CD14-positive monocyte (primary cell): ENCODE measurements at regions not wholly inside any gene's neighbourhood (a gene's known extent, or its start where the extent isn't known, plus 50 kb on each side); places are given as distances from the start of the nearest gene placed in this dataset.

Experiments used
- DNase-seq, 3 donors: peaks; one replicate each; pipeline ENCODE4 v3.0.0-alpha.2; 2011 to 2022
- H2AFZ ChIP-seq: 2 replicates; pipeline ENCODE4 v1.6.0; 2012; ENCODE audit warnings: mild to moderate bottlenecking, low read depth, low read length, inconsistent platforms; ENCODE audit not compliant: insufficient read depth, poor library complexity, severe bottlenecking
- H3K27ac ChIP-seq, 2 donors: 1 replicate in 1 of 2; 2 replicates in 1 of 2; pipeline ENCODE4 v1.5.1; 2012 to 2013; ENCODE audit warnings: low read length in 2 of 2, control low read depth in 1 of 2, inconsistent platforms in 1 of 2, low read depth in 1 of 2, mild to moderate bottlenecking in 1 of 2
- H3K27me3 ChIP-seq, 2 donors: one replicate each; pipeline versions ENCODE4 v1.6.0 to v1.6.1; 2011 to 2013; ENCODE audit warnings: low read length in 2 of 2; ENCODE audit not compliant: control insufficient read depth in 2 of 2, insufficient read depth in 2 of 2
- H3K36me3 ChIP-seq, 2 donors: replicated peaks in 1 of 2; 1 replicate in 1 of 2; 2 replicates in 1 of 2; pipeline versions ENCODE4 v1.5.1 to v1.6.1; 2012 to 2013; ENCODE audit warnings: low read length in 2 of 2, control low read depth in 1 of 2, inconsistent platforms in 1 of 2, mild to moderate bottlenecking in 1 of 2; ENCODE audit not compliant: insufficient read depth in 2 of 2, control insufficient read depth in 1 of 2
- H3K4me1 ChIP-seq, 2 donors: 1 replicate in 1 of 2; 2 replicates in 1 of 2; pipeline versions ENCODE4 v1.5.1 to v1.6.1; 2012 to 2013; ENCODE audit warnings: low read length in 2 of 2, control low read depth in 1 of 2, inconsistent platforms in 1 of 2, mild to moderate bottlenecking in 1 of 2, moderate library complexity in 1 of 2; ENCODE audit not compliant: insufficient read depth in 2 of 2, control insufficient read depth in 1 of 2
- H3K4me2 ChIP-seq: replicated peaks from 2 replicates; pipeline ENCODE3; 2012; ENCODE audit warnings: low read length, moderate library complexity, mild to moderate bottlenecking; ENCODE audit not compliant: poor library complexity, severe bottlenecking; ENCODE audit errors: extremely low read depth
- H3K4me3 ChIP-seq, 3 experiments: fragments of 200-600 bp in 1 of 3; sonication (generic) in 1 of 3; replicated peaks in 1 of 3; 1 replicate in 2 of 3; 2 replicates in 1 of 3; pipeline ENCODE4 v1.5.1; 2011 to 2013; ENCODE audit warnings: low read length in 3 of 3, mild to moderate bottlenecking in 3 of 3, control low read depth in 2 of 3, low read depth in 2 of 3, inconsistent platforms in 1 of 3, moderate library complexity in 1 of 3
- H3K79me2 ChIP-seq: 2 replicates; pipeline ENCODE4 v1.6.0; 2012; ENCODE audit warnings: mild to moderate bottlenecking, control low read depth, inconsistent platforms, low read length, moderate library complexity; ENCODE audit not compliant: insufficient read depth
- H3K9ac ChIP-seq: 2 replicates; pipeline ENCODE4 v1.6.0; 2017; ENCODE audit warnings: low read length, mild to moderate bottlenecking; ENCODE audit not compliant: insufficient read depth, poor library complexity, severe bottlenecking
- H3K9me3 ChIP-seq, 2 donors: replicated peaks in 1 of 2; 1 replicate in 1 of 2; 2 replicates in 1 of 2; pipeline versions ENCODE4 v1.5.1 to v1.6.1; 2012 to 2013; ENCODE audit warnings: low read length in 2 of 2, control low read depth in 1 of 2; ENCODE audit not compliant: control insufficient read depth in 1 of 2, insufficient read depth in 1 of 2
- H4K20me1 ChIP-seq: 2 replicates; pipeline ENCODE4 v1.6.0; 2012; ENCODE audit warnings: mild to moderate bottlenecking, low read length, control low read depth, moderate library complexity; ENCODE audit not compliant: insufficient read depth
- H3K27ac Mint-ChIP-seq, 7 donors: one replicate each; pipeline ENCODE4 v1.8.0; 2020; ENCODE audit warnings: mild to moderate bottlenecking in 7 of 7, mixed read lengths in 7 of 7, moderate library complexity in 6 of 7, inconsistent platforms in 2 of 7
- H3K27me3 Mint-ChIP-seq, 3 donors: one replicate each; pipeline ENCODE4 v1.8.0; 2021 to 2022; ENCODE audit warnings: low read depth in 3 of 3, mild to moderate bottlenecking in 3 of 3, mixed read lengths in 3 of 3, moderate library complexity in 3 of 3, inconsistent platforms in 1 of 3
- H3K36me3 Mint-ChIP-seq, 2 donors: one replicate each; pipeline ENCODE4 v1.8.0; 2020; ENCODE audit warnings: mixed read lengths in 2 of 2, inconsistent platforms in 1 of 2, mild to moderate bottlenecking in 1 of 2
- H3K4me1 Mint-ChIP-seq: one replicate; pipeline ENCODE4 v1.8.0; 2020; ENCODE audit warnings: mild to moderate bottlenecking, mixed read lengths
- H3K4me3 Mint-ChIP-seq, 2 donors: one replicate each; pipeline ENCODE4 v1.8.0; 2020; ENCODE audit warnings: mild to moderate bottlenecking in 2 of 2, mixed read lengths in 2 of 2, moderate library complexity in 1 of 2
- H3K9me3 Mint-ChIP-seq, 7 donors: one replicate each; pipeline ENCODE4 v1.8.0; 2020 to 2022; ENCODE audit warnings: mixed read lengths in 7 of 7, mild to moderate bottlenecking in 6 of 7, moderate library complexity in 6 of 7, inconsistent platforms in 2 of 7
- WGBS: methylation state at CpG from one replicate; pipeline ENCODE4 v1.1.5; 2013; ENCODE audit warnings: missing lambda C conversion rate; ENCODE audit not compliant: insufficient coverage; 5-methylcytosine and 5-hydroxymethylcytosine counted together
- intact Hi-C, 2 donors: fragments of 100-400 bp; cut with micrococcal nuclease; formaldehyde crosslinking; loops; one replicate each; pipeline versions ENCODE4 v1.15.0 to v1.15.1; 2023
- TF ChIP-seq, protein P1 (sequence below): fragments of 200-600 bp; IDR thresholded peaks from one replicate; pipeline ENCODE4 v1.8.0; 2022; ENCODE audit warnings: antibody characterized with exemption, mild to moderate bottlenecking

GRCh38 chr1:59243550-59243949, 53.3 kb upstream of the FGGY start:
- peaks cover 0 to 3% (median 2%) of the 10 kb centered on the region in 3 donors for H3K27me3 Mint-ChIP-seq
- intact Hi-C loops = no loop called here
- Histone ChIP-seq H3K27me3 (no peaks in the 10 kb centered on the region), H3K9ac (no peak overlapping the region), H3K79me2 (no peaks in the 10 kb centered on the region), H3K4me3 (no peak overlapping the region), H4K20me1 (no peaks in the 10 kb centered on the region), H3K27ac (no peak overlapping the region), H3K4me2 (no peak overlapping the region), H3K9me3 (peaks cover 0 to 2% of the 10 kb centered on the region in 2 donors), H3K4me1 (no peaks in the 10 kb centered on the region), H3K36me3 (no peaks in the 10 kb centered on the region), H2AFZ (no peak overlapping the region)
- peaks cover 5 to 24% (median 15%) of the 10 kb centered on the region in 7 donors for H3K9me3 Mint-ChIP-seq
- TF ChIP-seq, protein P1, sequence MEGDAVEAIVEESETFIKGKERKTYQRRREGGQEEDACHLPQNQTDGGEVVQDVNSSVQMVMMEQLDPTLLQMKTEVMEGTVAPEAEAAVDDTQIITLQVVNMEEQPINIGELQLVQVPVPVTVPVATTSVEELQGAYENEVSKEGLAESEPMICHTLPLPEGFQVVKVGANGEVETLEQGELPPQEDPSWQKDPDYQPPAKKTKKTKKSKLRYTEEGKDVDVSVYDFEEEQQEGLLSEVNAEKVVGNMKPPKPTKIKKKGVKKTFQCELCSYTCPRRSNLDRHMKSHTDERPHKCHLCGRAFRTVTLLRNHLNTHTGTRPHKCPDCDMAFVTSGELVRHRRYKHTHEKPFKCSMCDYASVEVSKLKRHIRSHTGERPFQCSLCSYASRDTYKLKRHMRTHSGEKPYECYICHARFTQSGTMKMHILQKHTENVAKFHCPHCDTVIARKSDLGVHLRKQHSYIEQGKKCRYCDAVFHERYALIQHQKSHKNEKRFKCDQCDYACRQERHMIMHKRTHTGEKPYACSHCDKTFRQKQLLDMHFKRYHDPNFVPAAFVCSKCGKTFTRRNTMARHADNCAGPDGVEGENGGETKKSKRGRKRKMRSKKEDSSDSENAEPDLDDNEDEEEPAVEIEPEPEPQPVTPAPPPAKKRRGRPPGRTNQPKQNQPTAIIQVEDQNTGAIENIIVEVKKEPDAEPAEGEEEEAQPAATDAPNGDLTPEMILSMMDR = no peak
- peaks cover 0 to 4% of the 10 kb centered on the region in 2 donors for H3K36me3 Mint-ChIP-seq
- no peak overlapping the region for H3K4me3 Mint-ChIP-seq
- no peak overlapping the region for H3K27ac Mint-ChIP-seq
- no peak for DNase-seq
- H3K4me1 Mint-ChIP-seq = no peaks in the 10 kb centered on the region

DNA sequence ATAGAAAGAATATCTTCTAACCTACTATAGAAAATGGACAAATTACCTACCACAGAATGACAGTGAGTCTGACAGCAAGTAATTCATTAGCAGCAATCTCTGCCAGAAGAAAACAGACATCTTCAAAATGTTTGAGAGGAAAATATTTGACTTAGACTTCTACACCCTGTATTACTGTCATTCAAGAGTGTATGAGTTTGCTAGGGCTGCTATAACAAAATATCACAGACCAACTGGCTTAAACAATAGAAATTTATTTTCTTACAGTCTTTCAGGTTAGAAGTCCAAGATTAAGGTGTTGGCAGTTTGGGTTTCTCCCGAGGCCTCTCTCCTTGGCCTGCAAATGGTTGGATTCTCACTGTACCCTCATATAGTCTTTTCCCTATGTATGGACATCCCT, 52.9 kb upstream of the FGGY start:
- TF ChIP-seq, protein P1 = no peak
- Histone ChIP-seq H3K4me2 (no peak overlapping the region), H3K4me3 (no peak overlapping the region), H2AFZ (no peak overlapping the region), H3K79me2 (no peaks in the 10 kb centered on the region), H3K9ac (no peak overlapping the region), H3K4me1 (no peaks in the 10 kb centered on the region), H3K27me3 (no peaks in the 10 kb centered on the region), H4K20me1 (no peaks in the 10 kb centered on the region), H3K36me3 (no peaks in the 10 kb centered on the region), H3K27ac (no peak overlapping the region), H3K9me3 (peaks cover 0 to 2% of the 10 kb centered on the region in 2 donors)
- Mint-ChIP-seq H3K27me3 (peaks cover 0 to 3% (median 2%) of the 10 kb centered on the region in 3 donors), H3K27ac (no peak overlapping the region), H3K9me3 (peaks cover 5 to 24% (median 15%) of the 10 kb centered on the region in 7 donors), H3K4me1 (no peaks in the 10 kb centered on the region), H3K36me3 (peaks cover 0 to 4% of the 10 kb centered on the region in 2 donors), H3K4me3 (no peak overlapping the region)
- intact Hi-C loops = no loop called here
- no CpG with 5 or more reads among the region's 1 CpG for WGBS
- DNase-seq = no peak
